Bronchial epithelial cell (primary cell): ENCODE measurements at regions not wholly inside any gene's neighbourhood (a gene's known extent, or its start where the extent isn't known, plus 50 kb on each side); places are given as distances from the start of the nearest gene placed in this dataset.
"Not testable (repeated sequence)": the region's sequence is repeated elsewhere in the genome, so short reads cannot be mapped to it uniquely, and the experiment has no call there.

ENCODE experiments used
- DNase-seq: peaks from one replicate; pipeline ENCODE4 v3.0.0-alpha.2; 2010; ENCODE audit warnings: low read depth
- FAIRE-seq: peaks from 2 replicates; lab custom pipeline; 2011; peaks lifted over from hg19 to GRCh38; lab: Jason Lieb, UNC
- H3K27me3 ChIP-seq: 2 replicates; pipeline ENCODE4 v1.5.1; 2011; ENCODE audit warnings: low read length; ENCODE audit not compliant: control insufficient read depth, insufficient read depth
- H3K36me3 ChIP-seq: 2 replicates; pipeline ENCODE4 v1.5.1; 2011; ENCODE audit warnings: low read length; ENCODE audit not compliant: control insufficient read depth, insufficient read depth
- H3K4me3 ChIP-seq: 2 replicates; pipeline ENCODE4 v1.5.1; 2011; ENCODE audit warnings: mild to moderate bottlenecking, low read depth, low read length, control low read depth
- TF ChIP-seq, protein P1 (sequence below): IDR thresholded peaks from 2 replicates; pipeline ENCODE4 v1.5.1; 2011; ENCODE audit warnings: mild to moderate bottlenecking, moderate library complexity, low read length, control low read depth, inconsistent platforms; ENCODE audit not compliant: insufficient read depth, severe bottlenecking

DNA sequence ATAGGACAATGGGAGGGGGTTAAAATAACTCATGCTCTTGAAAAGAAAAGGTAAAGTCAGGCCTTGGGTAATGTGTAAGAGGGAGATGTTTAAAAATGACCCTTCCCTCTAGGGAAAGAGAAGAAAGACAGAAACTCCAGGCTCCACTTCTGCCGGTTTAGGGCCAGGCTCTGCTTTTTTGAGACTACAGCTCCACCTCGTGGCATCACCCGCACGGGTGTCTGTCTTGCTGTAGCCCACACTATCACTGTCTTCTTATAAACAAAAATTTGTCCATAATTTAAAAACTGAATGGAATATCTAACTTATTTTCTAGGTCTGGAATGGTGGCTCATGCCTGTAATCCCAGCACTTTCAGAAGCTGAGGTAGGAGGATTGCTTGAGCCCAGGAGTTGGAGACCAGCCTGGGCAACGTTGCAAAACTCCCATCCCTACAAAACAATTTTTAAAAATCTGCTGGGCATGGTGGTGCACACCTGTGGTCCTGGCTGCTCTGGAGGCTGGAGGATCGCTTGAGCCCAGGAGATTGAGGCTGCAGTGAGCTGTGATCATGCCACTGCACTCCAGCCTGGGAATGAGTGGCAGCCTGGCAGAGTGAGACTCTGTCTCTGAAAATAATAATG is 65.1 kb upstream of the GTF3A start:
- FAIRE-seq (no peak), DNase-seq (peak; percentile 41)
- Histone ChIP-seq H3K36me3 (no peaks in the 10 kb centered on the region), H3K4me3 (no peak overlapping the region), H3K27me3 (peaks cover 4% of the 10 kb centered on the region)
- TF ChIP-seq, protein P1, sequence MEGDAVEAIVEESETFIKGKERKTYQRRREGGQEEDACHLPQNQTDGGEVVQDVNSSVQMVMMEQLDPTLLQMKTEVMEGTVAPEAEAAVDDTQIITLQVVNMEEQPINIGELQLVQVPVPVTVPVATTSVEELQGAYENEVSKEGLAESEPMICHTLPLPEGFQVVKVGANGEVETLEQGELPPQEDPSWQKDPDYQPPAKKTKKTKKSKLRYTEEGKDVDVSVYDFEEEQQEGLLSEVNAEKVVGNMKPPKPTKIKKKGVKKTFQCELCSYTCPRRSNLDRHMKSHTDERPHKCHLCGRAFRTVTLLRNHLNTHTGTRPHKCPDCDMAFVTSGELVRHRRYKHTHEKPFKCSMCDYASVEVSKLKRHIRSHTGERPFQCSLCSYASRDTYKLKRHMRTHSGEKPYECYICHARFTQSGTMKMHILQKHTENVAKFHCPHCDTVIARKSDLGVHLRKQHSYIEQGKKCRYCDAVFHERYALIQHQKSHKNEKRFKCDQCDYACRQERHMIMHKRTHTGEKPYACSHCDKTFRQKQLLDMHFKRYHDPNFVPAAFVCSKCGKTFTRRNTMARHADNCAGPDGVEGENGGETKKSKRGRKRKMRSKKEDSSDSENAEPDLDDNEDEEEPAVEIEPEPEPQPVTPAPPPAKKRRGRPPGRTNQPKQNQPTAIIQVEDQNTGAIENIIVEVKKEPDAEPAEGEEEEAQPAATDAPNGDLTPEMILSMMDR, result peak; percentile 78

DNA sequence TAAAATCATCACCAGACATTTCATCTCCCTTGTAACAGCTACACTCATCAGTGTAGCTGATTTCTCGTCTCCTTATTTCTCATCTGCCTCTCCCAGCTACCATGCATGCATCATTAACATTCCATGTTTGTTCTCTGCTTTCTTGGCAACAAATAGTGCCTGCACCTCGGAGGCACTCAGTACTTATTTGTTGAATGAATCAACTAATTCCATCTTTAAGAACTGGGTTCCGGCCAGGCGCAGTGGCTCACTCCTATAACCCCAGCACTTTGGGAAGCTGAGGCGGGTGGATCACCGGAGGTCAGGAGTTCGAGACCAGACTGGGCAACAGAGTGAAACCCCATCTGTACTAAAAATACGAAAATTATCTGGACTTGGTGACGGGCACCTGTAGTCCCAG is 63.9 kb upstream of the GTF3A start:
- TF ChIP-seq, protein P1, result no peak
- H3K4me3 ChIP-seq, result no peak overlapping the region
- DNase-seq, result no peak
- peaks cover 4% of the 10 kb centered on the region for H3K27me3 ChIP-seq
- no peaks in the 10 kb centered on the region for H3K36me3 ChIP-seq
- FAIRE-seq, result no peak

- TF ChIP-seq, protein P1, result peak; percentile 99
- peak overlapping the region; percentile 11 for H3K4me3 ChIP-seq
- DNase-seq, result peak; percentile 52
- H3K27me3 ChIP-seq, result peaks cover 7% of the 10 kb centered on the region
- H3K36me3 ChIP-seq, result no peaks in the 10 kb centered on the region
- FAIRE-seq, result no peak
Observed at GRCh38 chr13:27362064-27362751, 62.2 kb upstream of the GTF3A start.

- H3K36me3 ChIP-seq, FAIRE-seq, H3K4me3 ChIP-seq, DNase-seq, H3K27me3 ChIP-seq: not testable (repeated sequence)
Observed at GRCh38 chr13:27363637-27364036, 60.8 kb upstream of the GTF3A start.

DNA sequence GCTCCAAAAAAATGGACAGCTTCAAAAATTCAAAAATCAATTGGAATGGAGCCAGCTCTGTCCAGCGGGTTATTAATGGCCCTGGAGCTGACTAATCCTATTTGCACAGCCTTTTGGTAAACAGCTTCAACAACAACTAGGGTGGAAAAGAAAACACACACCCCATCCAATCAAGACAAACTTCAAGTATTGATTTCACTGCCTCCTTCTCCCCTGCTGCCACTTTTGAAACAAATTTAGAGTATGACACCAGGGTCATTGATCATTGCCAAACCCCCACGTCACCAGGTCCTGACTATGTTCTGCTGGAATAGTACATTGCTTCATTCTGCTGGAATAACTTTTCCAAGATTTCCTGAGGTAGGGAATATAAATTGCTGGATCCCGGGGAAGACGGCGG is 56.8 kb upstream of the GTF3A start:
- FAIRE-seq, result no peak
- H3K36me3 ChIP-seq, result no peaks in the 10 kb centered on the region
- H3K4me3 ChIP-seq, result no peak overlapping the region
- DNase-seq, result no peak
- peaks cover 13% of the 10 kb centered on the region for H3K27me3 ChIP-seq
- TF ChIP-seq, protein P1, result no peak

- DNase-seq (no peak), FAIRE-seq (peak; percentile 64)
- no peaks in the 10 kb centered on the region for H3K36me3 ChIP-seq
- H3K27me3 ChIP-seq, result peaks cover 16% of the 10 kb centered on the region
- H3K4me3 ChIP-seq, result no peak overlapping the region
- TF ChIP-seq, protein P1, result no peak
Observed at GRCh38 chr13:27370305-27370872, 54.0 kb upstream of the GTF3A start.
